Keratinocyte (primary cell): ENCODE measurements at regions not wholly inside any gene's neighbourhood (a gene's known extent, or its start where the extent isn't known, plus 50 kb on each side); places are given as distances from the start of the nearest gene placed in this dataset.

Source experiments
- DNase-seq: peaks from one replicate; pipeline ENCODE4 v3.0.0-alpha.2; 2011; ENCODE audit warnings: low read depth, missing footprints, low spot score
- FAIRE-seq: peaks from 2 replicates; lab custom pipeline; 2011; peaks lifted over from hg19 to GRCh38; lab: Jason Lieb, UNC
- H2AFZ ChIP-seq: 2 replicates; pipeline ENCODE4 v1.6.0; 2012; ENCODE audit warnings: low read length, control low read depth, inconsistent platforms; ENCODE audit not compliant: control insufficient read depth
- H3K27ac ChIP-seq: 2 replicates; pipeline ENCODE4 v1.5.1; 2011; ENCODE audit warnings: low read length; ENCODE audit not compliant: control insufficient read depth, insufficient read depth
- H3K27me3 ChIP-seq: 3 replicates; pipeline ENCODE4 v1.6.0; 2011; ENCODE audit warnings: low read length; ENCODE audit not compliant: control insufficient read depth, insufficient read depth; ENCODE audit errors: extremely low read depth
- H3K36me3 ChIP-seq, 2 experiments: 2 replicates in 1 of 2; 3 replicates in 1 of 2; pipeline ENCODE4 v1.5.1; 2011; ENCODE audit warnings: low read length in 2 of 2, mild to moderate bottlenecking in 1 of 2; ENCODE audit not compliant: control insufficient read depth in 2 of 2, insufficient read depth in 2 of 2; ENCODE audit errors: extremely low read depth in 1 of 2
- H3K4me1 ChIP-seq: 3 replicates; pipeline ENCODE4 v1.5.1; 2011; ENCODE audit warnings: low read length; ENCODE audit not compliant: control insufficient read depth, insufficient read depth; ENCODE audit errors: extremely low read depth
- H3K4me2 ChIP-seq: 3 replicates; pipeline ENCODE4 v1.6.0; 2011; ENCODE audit warnings: low read depth, low read length; ENCODE audit not compliant: control insufficient read depth, insufficient read depth; ENCODE audit errors: extremely low read depth
- H3K4me3 ChIP-seq, 3 experiments: fragments of 200-600 bp in 1 of 3; sonication (generic) in 1 of 3; 2 replicates in 2 of 3; 3 replicates in 1 of 3; pipeline ENCODE4 v1.5.1; 2011 to 2016; ENCODE audit warnings: low read length in 3 of 3, mild to moderate bottlenecking in 3 of 3, control low read depth in 2 of 3, inconsistent platforms in 1 of 3, low read depth in 1 of 3, mixed read lengths in 1 of 3, mixed run types in 1 of 3, moderate library complexity in 1 of 3; ENCODE audit not compliant: control insufficient read depth in 2 of 3, insufficient read depth in 2 of 3; ENCODE audit errors: extremely low read depth in 1 of 3
- H3K79me2 ChIP-seq: 2 replicates; pipeline ENCODE4 v1.6.0; 2012; ENCODE audit warnings: low read length; ENCODE audit not compliant: control insufficient read depth, insufficient read depth
- H3K9ac ChIP-seq: 3 replicates; pipeline ENCODE4 v1.6.0; 2011; ENCODE audit warnings: low read length; ENCODE audit not compliant: control insufficient read depth, insufficient read depth; ENCODE audit errors: extremely low read depth
- H3K9me1 ChIP-seq: 3 replicates; pipeline ENCODE4 v1.6.0; 2011; ENCODE audit warnings: low read length; ENCODE audit not compliant: control insufficient read depth, insufficient read depth; ENCODE audit errors: extremely low read depth
- H3K9me3 ChIP-seq: 2 replicates; pipeline ENCODE4 v1.5.1; 2012; ENCODE audit warnings: low read depth, low read length; ENCODE audit not compliant: control insufficient read depth
- H4K20me1 ChIP-seq: 3 replicates; pipeline ENCODE4 v1.6.0; 2011; ENCODE audit warnings: low read length; ENCODE audit not compliant: control insufficient read depth, insufficient read depth; ENCODE audit errors: extremely low read depth
- CTCF ChIP-seq, 3 experiments: IDR thresholded peaks in 1 of 3; conservative IDR thresholded peaks in 1 of 3; optimal IDR thresholded peaks in 1 of 3; 2 replicates in 2 of 3; 3 replicates in 1 of 3; pipeline versions ENCODE3 to v1.5.1; 2011; ENCODE audit warnings: low read length in 3 of 3, mild to moderate bottlenecking in 3 of 3, moderate library complexity in 2 of 3, control low read depth in 1 of 3, inconsistent platforms in 1 of 3; ENCODE audit not compliant: insufficient read depth in 2 of 3; ENCODE audit errors: extremely low read depth in 1 of 3
- EZH2 ChIP-seq: IDR thresholded peaks from one replicate; pipeline ENCODE4 v1.6.1; 2012; ENCODE audit warnings: inconsistent platforms, mild to moderate bottlenecking, low read length, moderate library complexity
- dilution Hi-C: fragments of 300-500 bp; cut with MboI; formaldehyde crosslinking; loops from one replicate; pipeline ENCODE4 v1.7.0; 2020; ENCODE audit warnings: low sequenced_read_pairs; ENCODE audit not compliant: extremely low pct_ligation_motif_present

DNA sequence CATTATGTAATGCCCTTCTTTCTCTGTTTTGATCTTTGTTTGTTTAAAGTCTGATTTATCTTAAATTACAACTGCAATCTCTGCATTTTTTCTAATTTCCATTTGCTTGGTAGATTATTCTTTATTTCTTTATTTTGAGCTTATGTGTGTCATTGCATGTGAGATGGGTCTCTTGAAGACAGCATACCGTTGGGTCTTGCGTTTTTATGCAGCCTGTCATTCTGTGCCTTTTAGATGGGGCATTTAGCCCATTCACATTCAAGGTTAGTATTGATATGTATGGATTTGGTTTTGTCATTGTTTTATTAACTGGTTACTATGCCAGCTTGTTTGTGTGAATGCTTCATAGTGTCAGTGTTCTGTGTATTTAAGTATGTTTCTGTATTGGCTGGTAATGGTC, 84.9 kb upstream of the HMGCLL1 start:
- H3K27ac ChIP-seq = no peak overlapping the region
- H3K4me2 ChIP-seq = no peak overlapping the region
- DNase-seq (no peak), FAIRE-seq (no peak)
- H3K9me3 ChIP-seq = no peaks in the 10 kb centered on the region
- H2AFZ ChIP-seq = no peak overlapping the region
- H3K4me1 ChIP-seq = peaks cover 4% of the 10 kb centered on the region
- H3K79me2 ChIP-seq = no peaks in the 10 kb centered on the region
- dilution Hi-C loops = no loop called here
- no peaks in the 10 kb centered on the region for H4K20me1 ChIP-seq
- H3K9me1 ChIP-seq = no peaks in the 10 kb centered on the region
- no peak for TF ChIP-seq CTCF (optimal IDR thresholded peaks at IDR 0.05 in 1 of 3, IDR thresholded peaks at IDR 0.05 in 1 of 3, conservative IDR thresholded peaks at IDR 0.05 in 1 of 3; ENCODE audit: extremely low read depth in 1 of 3, insufficient read depth in 2 of 3, low read length in 3 of 3)
- TF ChIP-seq EZH2 = no peak
- no peak overlapping the region for H3K9ac ChIP-seq
- H3K27me3 ChIP-seq = no peaks in the 10 kb centered on the region
- no peak overlapping the region for H3K4me3 ChIP-seq
- no peaks in the 10 kb centered on the region for H3K36me3 ChIP-seq

- no peaks in the 10 kb centered on the region for H4K20me1 ChIP-seq
- no peak for DNase-seq
- H3K9me3 ChIP-seq = no peaks in the 10 kb centered on the region
- H3K9ac ChIP-seq = no peak overlapping the region
- H3K27me3 ChIP-seq = no peaks in the 10 kb centered on the region
- no peak overlapping the region for H2AFZ ChIP-seq
- no peak overlapping the region for H3K4me3 ChIP-seq
- no peaks in the 10 kb centered on the region for H3K36me3 ChIP-seq
- H3K9me1 ChIP-seq = no peaks in the 10 kb centered on the region
- no peak overlapping the region for H3K27ac ChIP-seq
- TF ChIP-seq CTCF (optimal IDR thresholded peaks at IDR 0.05 in 1 of 3, IDR thresholded peaks at IDR 0.05 in 1 of 3, conservative IDR thresholded peaks at IDR 0.05 in 1 of 3; ENCODE audit: extremely low read depth in 1 of 3, insufficient read depth in 2 of 3, low read length in 3 of 3) (no peak), EZH2 (no peak)
- H3K4me1 ChIP-seq = no peaks in the 10 kb centered on the region
- no peak overlapping the region for H3K4me2 ChIP-seq
- no peak for FAIRE-seq
- H3K79me2 ChIP-seq = no peaks in the 10 kb centered on the region
- dilution Hi-C loops = no loop called here
These were observed 80.3 kb upstream of the HMGCLL1 start for GRCh38 chr6:55659304-55659703.
